ENCODE measurements at regions not wholly inside any gene's neighbourhood (a gene's known extent, or its start where the extent isn't known, plus 50 kb on each side); places are given as distances from the start of the nearest gene placed in this dataset.

GRCh38 chr16:80038566-80038965 lies 438.0 kb upstream of the MAF start:
- no peaks in the 10 kb centered on the region for H3K4me1 Mint-ChIP-seq (ENCODE audit: low read depth)
- no peak overlapping the region for H3K27ac ChIP-seq (ENCODE audit: low read depth in 1 of 2, low read length in 2 of 2)
- intact Hi-C loops (cut with DNase I, micrococcal nuclease) = no loop called here
- H3K4me3 Mint-ChIP-seq = no peak overlapping the region
- no peak overlapping the region for H3K4me3 ChIP-seq (ENCODE audit: low read length)
- TF ChIP-seq CTCF (IDR thresholded peaks at IDR 0.05) = no peak
- H3K27ac Mint-ChIP-seq = no peak overlapping the region
- H3K27me3 Mint-ChIP-seq = peaks cover 8% of the 10 kb centered on the region
- DNase-seq = no peak
- no peaks in the 10 kb centered on the region for H3K36me3 ChIP-seq (ENCODE audit: insufficient read depth, low read length)
- ChIA-PET CTCF (no interaction called here), POLR2A (no interaction called here)
- H3K4me1 ChIP-seq (ENCODE audit: insufficient read depth, low read length) = no peaks in the 10 kb centered on the region
- H3K27me3 ChIP-seq (ENCODE audit: control insufficient read depth in 1 of 2, insufficient read depth in 2 of 2, low read length in 2 of 2) = peaks cover 0 to 14% of the 10 kb centered on the region in 2 experiments
- ATAC-seq (ENCODE audit: poor library complexity) = no peak
- peaks cover 9% of the 10 kb centered on the region for H3K9me3 Mint-ChIP-seq
- no peaks in the 10 kb centered on the region for H3K36me3 Mint-ChIP-seq (ENCODE audit: low read depth)
- H3K9me3 ChIP-seq (ENCODE audit: control insufficient read depth in 1 of 2, insufficient read depth in 1 of 2, low read length in 2 of 2) = no peaks in the 10 kb centered on the region

GRCh38 chr16:80034948-80035663 lies 434.6 kb upstream of the MAF start:
- POLR2A ChIA-PET = no interaction called here
- no peak overlapping the region for H3K27ac Mint-ChIP-seq

GRCh38 chr16:80034469-80034826 lies 433.9 kb upstream of the MAF start:
- Histone ChIP-seq H3K27me3 (ENCODE audit: control insufficient read depth in 1 of 2, insufficient read depth in 2 of 2, low read length in 2 of 2) (no peaks in the 10 kb centered on the region), H3K4me1 (ENCODE audit: insufficient read depth, low read length) (no peaks in the 10 kb centered on the region), H3K4me3 (ENCODE audit: low read length) (no peak overlapping the region), H3K36me3 (ENCODE audit: insufficient read depth, low read length) (no peaks in the 10 kb centered on the region), H3K27ac (ENCODE audit: low read depth in 1 of 2, low read length in 2 of 2) (no peak overlapping the region), H3K9me3 (ENCODE audit: control insufficient read depth in 1 of 2, insufficient read depth in 1 of 2, low read length in 2 of 2) (peaks cover 0 to 4% of the 10 kb centered on the region in 2 experiments)
- DNase-seq (no peak), ATAC-seq (ENCODE audit: poor library complexity) (no peak)
- Mint-ChIP-seq H3K4me3 (no peak overlapping the region), H3K36me3 (ENCODE audit: low read depth) (no peaks in the 10 kb centered on the region), H3K27ac (no peak overlapping the region), H3K27me3 (no peaks in the 10 kb centered on the region), H3K9me3 (peaks cover 12% of the 10 kb centered on the region), H3K4me1 (ENCODE audit: low read depth) (no peaks in the 10 kb centered on the region)
- ChIA-PET CTCF (no interaction called here), POLR2A (no interaction called here)
- no peak for TF ChIP-seq CTCF (IDR thresholded peaks at IDR 0.05)
- intact Hi-C loops (cut with DNase I, micrococcal nuclease) = no loop called here

More at GRCh38 chr16:80034948-80035663, 434.6 kb upstream of the MAF start:
- peaks cover 12% of the 10 kb centered on the region for H3K9me3 Mint-ChIP-seq
- Histone ChIP-seq H3K27me3 (ENCODE audit: control insufficient read depth in 1 of 2, insufficient read depth in 2 of 2, low read length in 2 of 2) (no peaks in the 10 kb centered on the region), H3K36me3 (ENCODE audit: insufficient read depth, low read length) (no peaks in the 10 kb centered on the region), H3K4me1 (ENCODE audit: insufficient read depth, low read length) (no peaks in the 10 kb centered on the region), H3K9me3 (ENCODE audit: control insufficient read depth in 1 of 2, insufficient read depth in 1 of 2, low read length in 2 of 2) (peaks cover 0 to 4% of the 10 kb centered on the region in 2 experiments), H3K4me3 (ENCODE audit: low read length) (no peak overlapping the region), H3K27ac (ENCODE audit: low read depth in 1 of 2, low read length in 2 of 2) (no peak overlapping the region)
- intact Hi-C loops (cut with DNase I, micrococcal nuclease) = no loop called here
- no peak overlapping the region for H3K4me3 Mint-ChIP-seq
- CTCF ChIA-PET = no interaction called here
- no peaks in the 10 kb centered on the region for H3K4me1 Mint-ChIP-seq (ENCODE audit: low read depth)
- DNase-seq = no peak
- no peak for TF ChIP-seq CTCF (IDR thresholded peaks at IDR 0.05)
- no peaks in the 10 kb centered on the region for H3K36me3 Mint-ChIP-seq (ENCODE audit: low read depth)
- H3K27me3 Mint-ChIP-seq = no peaks in the 10 kb centered on the region
- ATAC-seq (ENCODE audit: poor library complexity) = no peak

Measured in CD4-positive, alpha-beta T cell (primary cell).